Neural cell (in vitro differentiated cells): ENCODE measurements at regions not wholly inside any gene's neighbourhood (a gene's known extent, or its start where the extent isn't known, plus 50 kb on each side); places are given as distances from the start of the nearest gene placed in this dataset.

Experiments used
- H2AFZ ChIP-seq: fragments of 200-600, 300-800 bp; sonication (generic), shearing (Covaris generic); 2 replicates; pipeline ENCODE4 v1.6.0; 2014; ENCODE audit warnings: low read depth, mild to moderate bottlenecking, antibody characterized with exemption, low read length, moderate library complexity
- H3F3A ChIP-seq: fragments of 200-600 bp; shearing (Covaris generic); 2 replicates; pipeline ENCODE4 v1.6.1; 2016; ENCODE audit warnings: mild to moderate bottlenecking, moderate library complexity, mixed read lengths, antibody characterized with exemption, low read length; ENCODE audit not compliant: insufficient read depth, poor library complexity, severe bottlenecking
- H3K27ac ChIP-seq: fragments of 200-600, 300-800 bp; sonication (generic), shearing (Covaris generic); 2 replicates; pipeline ENCODE4 v1.5.1; 2014; ENCODE audit warnings: mild to moderate bottlenecking, low read length, moderate library complexity
- H3K27me3 ChIP-seq: fragments of 300-800, 200-600 bp; sonication (generic), shearing (Covaris generic); 2 replicates; pipeline ENCODE4 v1.6.0; 2014; ENCODE audit warnings: mild to moderate bottlenecking, low read depth, low read length, moderate library complexity; ENCODE audit not compliant: insufficient read depth
- H3K36me3 ChIP-seq: fragments of 300-800, 200-600 bp; sonication (generic), shearing (Covaris generic); 2 replicates; pipeline ENCODE4 v1.5.1; 2014; ENCODE audit warnings: mild to moderate bottlenecking, antibody characterized with exemption, low read length, moderate library complexity; ENCODE audit not compliant: insufficient read depth
- H3K4me2 ChIP-seq: fragments of 300-800, 200-600 bp; sonication (generic), shearing (Covaris generic); 2 replicates; pipeline ENCODE4 v1.6.0; 2014; ENCODE audit warnings: mild to moderate bottlenecking, low read length
- H3K4me3 ChIP-seq: fragments of 300-800, 200-600 bp; sonication (generic), shearing (Covaris generic); 2 replicates; pipeline ENCODE4 v1.5.1; 2014; ENCODE audit warnings: mild to moderate bottlenecking, low read length, moderate library complexity
- H3K79me2 ChIP-seq: fragments of 200-600 bp; shearing (Covaris generic); replicated peaks from 2 replicates; pipeline ENCODE4 v1.6.0; 2014; ENCODE audit warnings: mild to moderate bottlenecking, low read length, moderate library complexity; ENCODE audit not compliant: insufficient read depth
- H3K9ac ChIP-seq: fragments of 300-800, 200-600 bp; sonication (generic), shearing (Covaris generic); 2 replicates; pipeline ENCODE4 v1.6.1; 2016; ENCODE audit warnings: mild to moderate bottlenecking, low read length, mixed read lengths
- H3K9me2 ChIP-seq: fragments of 200-600 bp; shearing (Covaris generic); 2 replicates; pipeline ENCODE4 v1.6.1; 2016; ENCODE audit warnings: mild to moderate bottlenecking, low read length, mixed read lengths; ENCODE audit not compliant: insufficient read depth
- H3K9me3 ChIP-seq: fragments of 200-600, 300-800 bp; sonication (generic), shearing (Covaris generic); 2 replicates; pipeline ENCODE4 v1.6.1; 2016; ENCODE audit warnings: mild to moderate bottlenecking, mixed run types, low read length, moderate library complexity, mixed read lengths
- H4K20me1 ChIP-seq: fragments of 200-600 bp; shearing (Covaris generic); 2 replicates; pipeline ENCODE4 v1.6.1; 2016; ENCODE audit warnings: mild to moderate bottlenecking, mixed run types; ENCODE audit not compliant: insufficient read depth
- EP300 ChIP-seq: fragments of 450-650 bp; conservative IDR thresholded peaks from 2 replicates; pipeline ENCODE4 v1.6.1; 2014; ENCODE audit warnings: antibody characterized with exemption, mild to moderate bottlenecking, moderate library complexity; ENCODE audit not compliant: poor library complexity, severe bottlenecking
- EZH2 ChIP-seq: fragments of 200-600, 300-800 bp; shearing (Covaris generic), sonication (generic); IDR thresholded peaks from 2 replicates; pipeline ENCODE4 v1.6.1; 2014; ENCODE audit warnings: antibody characterized with exemption, low read length, borderline replicate concordance, mild to moderate bottlenecking; ENCODE audit not compliant: insufficient read depth, poor library complexity, severe bottlenecking
- MXI1 ChIP-seq: fragments of 450-650 bp; conservative IDR thresholded peaks from 2 replicates; pipeline ENCODE4 v1.6.1; 2014; ENCODE audit warnings: antibody characterized with exemption, mild to moderate bottlenecking; ENCODE audit not compliant: poor library complexity, severe bottlenecking
- POLR2AphosphoS5 ChIP-seq: IDR thresholded peaks from 2 replicates; pipeline ENCODE4 v1.6.1; 2012
- RAD21 ChIP-seq: fragments of 450-650 bp; conservative IDR thresholded peaks from 2 replicates; pipeline ENCODE4 v1.6.1; 2014; ENCODE audit warnings: antibody characterized with exemption, mild to moderate bottlenecking, moderate library complexity
- SMC3 ChIP-seq: fragments of 450-650 bp; conservative IDR thresholded peaks from 2 replicates; pipeline ENCODE4 v1.6.1; 2014; ENCODE audit warnings: antibody characterized with exemption, mild to moderate bottlenecking, moderate library complexity; ENCODE audit not compliant: poor library complexity
- TAF1 ChIP-seq: IDR thresholded peaks from 2 replicates; pipeline ENCODE4 v1.6.1; 2012; ENCODE audit warnings: low read depth
- TF ChIP-seq, protein P1 (sequence below): IDR thresholded peaks from 2 replicates; pipeline ENCODE4 v1.6.1; 2012; ENCODE audit warnings: borderline replicate concordance
- TF ChIP-seq, protein P2 (sequence below): fragments of 450-650 bp; IDR thresholded peaks from 2 replicates; pipeline ENCODE4 v1.5.1; 2014; ENCODE audit warnings: antibody characterized with exemption, mild to moderate bottlenecking, moderate library complexity; ENCODE audit not compliant: poor library complexity, severe bottlenecking

DNA sequence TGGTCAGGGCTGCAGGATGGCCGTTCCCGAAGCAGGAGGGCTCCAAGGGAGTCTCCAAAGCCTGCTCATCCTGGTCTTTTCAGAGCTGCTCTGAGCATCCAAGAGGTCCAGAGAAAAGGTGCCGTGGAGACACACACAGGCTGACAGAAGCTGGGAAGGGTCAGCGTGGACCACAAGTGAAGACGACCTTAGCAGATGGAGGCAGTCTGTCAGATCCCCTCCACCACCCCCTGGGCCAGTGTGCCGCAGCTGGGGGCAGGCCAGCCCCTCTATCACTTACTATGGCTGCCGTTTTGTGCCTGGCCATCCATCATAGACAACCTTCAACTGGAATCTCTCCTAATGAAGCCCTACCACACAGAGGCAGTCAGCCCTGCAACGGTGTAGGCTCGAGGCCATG is 335.1 kb upstream of the RGMA start:
- Histone ChIP-seq H4K20me1 (no peaks in the 10 kb centered on the region), H3K27me3 (no peaks in the 10 kb centered on the region), H3K9ac (no peak overlapping the region), H3F3A (no peaks in the 10 kb centered on the region), H3K4me3 (no peak overlapping the region), H3K79me2 (no peaks in the 10 kb centered on the region), H3K9me3 (no peaks in the 10 kb centered on the region), H3K9me2 (no peaks in the 10 kb centered on the region), H3K4me2 (no peak overlapping the region), H3K36me3 (no peaks in the 10 kb centered on the region), H2AFZ (no peak overlapping the region), H3K27ac (no peak overlapping the region)
- TF ChIP-seq POLR2AphosphoS5 (no peak), SMC3 (no peak)

DNA sequence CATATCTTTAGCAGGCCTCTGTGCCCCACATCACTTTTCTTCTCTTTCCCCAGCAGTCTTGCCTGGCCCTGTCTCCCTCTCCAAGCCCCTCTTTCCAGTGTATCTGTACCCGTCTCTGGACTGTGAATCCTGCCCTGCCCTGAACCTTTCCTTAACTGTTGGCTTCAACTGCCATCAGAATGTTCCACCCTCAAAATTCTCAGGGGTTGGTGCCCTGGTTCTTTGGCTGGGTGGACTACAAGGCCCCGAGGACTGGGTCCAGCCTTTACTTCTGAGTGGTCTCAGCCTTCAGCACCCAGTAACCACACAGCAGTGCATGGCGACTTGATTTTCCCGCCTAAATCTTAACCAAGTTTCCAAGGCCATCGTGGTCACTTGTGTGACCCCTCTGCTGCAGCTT is 333.5 kb upstream of the RGMA start:
- Histone ChIP-seq H3K27ac (no peak overlapping the region), H3K9me3 (no peaks in the 10 kb centered on the region), H3K27me3 (no peaks in the 10 kb centered on the region), H2AFZ (no peak overlapping the region), H3K79me2 (no peaks in the 10 kb centered on the region), H3K4me2 (no peak overlapping the region), H4K20me1 (no peaks in the 10 kb centered on the region), H3K9ac (no peak overlapping the region), H3K4me3 (no peak overlapping the region), H3K36me3 (no peaks in the 10 kb centered on the region), H3F3A (no peaks in the 10 kb centered on the region), H3K9me2 (no peaks in the 10 kb centered on the region)
- TF ChIP-seq SMC3 = no peak
- TF ChIP-seq, protein P1, sequence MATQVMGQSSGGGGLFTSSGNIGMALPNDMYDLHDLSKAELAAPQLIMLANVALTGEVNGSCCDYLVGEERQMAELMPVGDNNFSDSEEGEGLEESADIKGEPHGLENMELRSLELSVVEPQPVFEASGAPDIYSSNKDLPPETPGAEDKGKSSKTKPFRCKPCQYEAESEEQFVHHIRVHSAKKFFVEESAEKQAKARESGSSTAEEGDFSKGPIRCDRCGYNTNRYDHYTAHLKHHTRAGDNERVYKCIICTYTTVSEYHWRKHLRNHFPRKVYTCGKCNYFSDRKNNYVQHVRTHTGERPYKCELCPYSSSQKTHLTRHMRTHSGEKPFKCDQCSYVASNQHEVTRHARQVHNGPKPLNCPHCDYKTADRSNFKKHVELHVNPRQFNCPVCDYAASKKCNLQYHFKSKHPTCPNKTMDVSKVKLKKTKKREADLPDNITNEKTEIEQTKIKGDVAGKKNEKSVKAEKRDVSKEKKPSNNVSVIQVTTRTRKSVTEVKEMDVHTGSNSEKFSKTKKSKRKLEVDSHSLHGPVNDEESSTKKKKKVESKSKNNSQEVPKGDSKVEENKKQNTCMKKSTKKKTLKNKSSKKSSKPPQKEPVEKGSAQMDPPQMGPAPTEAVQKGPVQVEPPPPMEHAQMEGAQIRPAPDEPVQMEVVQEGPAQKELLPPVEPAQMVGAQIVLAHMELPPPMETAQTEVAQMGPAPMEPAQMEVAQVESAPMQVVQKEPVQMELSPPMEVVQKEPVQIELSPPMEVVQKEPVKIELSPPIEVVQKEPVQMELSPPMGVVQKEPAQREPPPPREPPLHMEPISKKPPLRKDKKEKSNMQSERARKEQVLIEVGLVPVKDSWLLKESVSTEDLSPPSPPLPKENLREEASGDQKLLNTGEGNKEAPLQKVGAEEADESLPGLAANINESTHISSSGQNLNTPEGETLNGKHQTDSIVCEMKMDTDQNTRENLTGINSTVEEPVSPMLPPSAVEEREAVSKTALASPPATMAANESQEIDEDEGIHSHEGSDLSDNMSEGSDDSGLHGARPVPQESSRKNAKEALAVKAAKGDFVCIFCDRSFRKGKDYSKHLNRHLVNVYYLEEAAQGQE = no peak
- no peak for TF ChIP-seq EZH2
- no peak for TF ChIP-seq POLR2AphosphoS5
- TF ChIP-seq, protein P2, sequence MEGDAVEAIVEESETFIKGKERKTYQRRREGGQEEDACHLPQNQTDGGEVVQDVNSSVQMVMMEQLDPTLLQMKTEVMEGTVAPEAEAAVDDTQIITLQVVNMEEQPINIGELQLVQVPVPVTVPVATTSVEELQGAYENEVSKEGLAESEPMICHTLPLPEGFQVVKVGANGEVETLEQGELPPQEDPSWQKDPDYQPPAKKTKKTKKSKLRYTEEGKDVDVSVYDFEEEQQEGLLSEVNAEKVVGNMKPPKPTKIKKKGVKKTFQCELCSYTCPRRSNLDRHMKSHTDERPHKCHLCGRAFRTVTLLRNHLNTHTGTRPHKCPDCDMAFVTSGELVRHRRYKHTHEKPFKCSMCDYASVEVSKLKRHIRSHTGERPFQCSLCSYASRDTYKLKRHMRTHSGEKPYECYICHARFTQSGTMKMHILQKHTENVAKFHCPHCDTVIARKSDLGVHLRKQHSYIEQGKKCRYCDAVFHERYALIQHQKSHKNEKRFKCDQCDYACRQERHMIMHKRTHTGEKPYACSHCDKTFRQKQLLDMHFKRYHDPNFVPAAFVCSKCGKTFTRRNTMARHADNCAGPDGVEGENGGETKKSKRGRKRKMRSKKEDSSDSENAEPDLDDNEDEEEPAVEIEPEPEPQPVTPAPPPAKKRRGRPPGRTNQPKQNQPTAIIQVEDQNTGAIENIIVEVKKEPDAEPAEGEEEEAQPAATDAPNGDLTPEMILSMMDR = no peak
- no peak for TF ChIP-seq RAD21
- TF ChIP-seq MXI1 = no peak
- TF ChIP-seq EP300 = no peak

DNA sequence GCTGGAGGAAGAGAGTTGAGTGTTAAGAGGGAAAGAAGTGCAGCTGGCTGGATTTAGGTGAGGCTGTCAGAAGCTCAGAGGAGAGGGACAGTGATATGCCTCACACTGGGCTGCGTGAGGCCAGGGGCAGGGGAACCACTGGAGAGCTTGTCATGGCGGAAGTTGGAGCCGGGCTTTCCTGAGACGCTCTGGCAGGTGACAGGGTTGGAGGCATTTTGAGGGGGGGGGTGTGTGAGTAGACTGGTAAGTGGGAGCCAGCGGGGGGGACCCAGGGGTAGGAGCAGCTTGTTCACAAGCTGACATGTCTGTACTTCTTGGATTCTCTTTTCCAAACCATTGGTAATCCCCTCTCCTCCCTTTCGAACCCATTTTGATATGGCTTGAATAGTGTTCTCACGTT is 331.5 kb upstream of the RGMA start:
- Histone ChIP-seq H3K4me2 (no peak overlapping the region), H3K36me3 (no peaks in the 10 kb centered on the region), H3K9me2 (no peaks in the 10 kb centered on the region), H3F3A (no peaks in the 10 kb centered on the region), H3K9me3 (no peaks in the 10 kb centered on the region), H2AFZ (no peak overlapping the region), H3K4me3 (no peak overlapping the region), H3K9ac (no peak overlapping the region), H3K27me3 (no peaks in the 10 kb centered on the region), H3K79me2 (no peaks in the 10 kb centered on the region), H3K27ac (no peak overlapping the region), H4K20me1 (no peaks in the 10 kb centered on the region)
- TF ChIP-seq, protein P1 = no peak
- TF ChIP-seq RAD21 (no peak), EZH2 (no peak), EP300 (no peak), MXI1 (no peak), POLR2AphosphoS5 (no peak), TAF1 (no peak), SMC3 (no peak)
- TF ChIP-seq, protein P2 = no peak
